C4-2B (cell line): ENCODE measurements at regions not wholly inside any gene's neighbourhood (a gene's known extent, or its start where the extent isn't known, plus 50 kb on each side); places are given as distances from the start of the nearest gene placed in this dataset.
"Not testable (repeated sequence)": the region's sequence is repeated elsewhere in the genome, so short reads cannot be mapped to it uniquely, and the experiment has no call there.

Experiments
- H3K27ac ChIP-seq: fragments of 450-650 bp; 2 replicates; pipeline ENCODE4 v1.5.1; 2017
- ZFX ChIP-seq: fragments of 450-650 bp; IDR thresholded peaks from 2 replicates; pipeline ENCODE4 v1.6.1; 2017
- TF ChIP-seq, protein P1 (sequence below): fragments of 450-650 bp; conservative IDR thresholded peaks from 2 replicates; pipeline ENCODE4 v1.5.1; 2017; ENCODE audit warnings: mild to moderate bottlenecking

DNA sequence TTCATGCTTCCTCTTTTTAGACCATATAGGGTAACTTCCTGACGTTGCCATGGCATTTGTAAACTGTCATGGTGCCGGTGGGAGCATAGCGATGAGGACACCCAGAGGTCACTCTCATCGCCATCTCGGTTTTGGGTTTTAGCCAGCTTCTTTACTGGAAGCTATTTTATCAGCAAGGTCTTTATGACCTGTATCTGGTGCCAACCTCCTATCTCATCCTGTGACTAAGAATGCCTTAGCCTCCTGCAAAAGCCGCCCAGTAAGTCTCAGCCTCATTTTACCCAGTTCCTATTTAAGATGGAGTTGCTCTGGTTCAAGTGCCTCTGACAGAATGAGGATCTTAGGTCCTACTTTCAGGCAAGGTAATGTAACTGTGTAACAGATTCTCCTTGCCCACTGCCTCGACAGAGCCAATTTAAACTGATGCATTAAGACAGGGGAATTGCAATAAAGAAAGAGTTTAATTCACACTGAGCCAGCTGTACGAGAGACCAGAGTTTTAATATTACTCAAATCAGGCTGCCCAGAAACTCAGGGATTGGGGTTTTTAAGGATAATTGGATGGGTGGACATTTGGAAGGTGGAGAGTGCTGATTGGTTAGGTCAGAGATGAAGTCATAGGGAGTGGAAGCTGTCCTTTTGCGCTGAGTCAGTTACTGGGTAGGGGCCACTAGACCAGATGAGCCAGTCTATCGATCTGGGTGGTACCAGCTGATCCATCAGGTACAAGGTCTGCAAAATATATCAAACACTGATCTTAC lies 59.9 kb upstream of the ATF7IP2 start:
- H3K27ac ChIP-seq = no peak overlapping the region
- TF ChIP-seq, protein P1, sequence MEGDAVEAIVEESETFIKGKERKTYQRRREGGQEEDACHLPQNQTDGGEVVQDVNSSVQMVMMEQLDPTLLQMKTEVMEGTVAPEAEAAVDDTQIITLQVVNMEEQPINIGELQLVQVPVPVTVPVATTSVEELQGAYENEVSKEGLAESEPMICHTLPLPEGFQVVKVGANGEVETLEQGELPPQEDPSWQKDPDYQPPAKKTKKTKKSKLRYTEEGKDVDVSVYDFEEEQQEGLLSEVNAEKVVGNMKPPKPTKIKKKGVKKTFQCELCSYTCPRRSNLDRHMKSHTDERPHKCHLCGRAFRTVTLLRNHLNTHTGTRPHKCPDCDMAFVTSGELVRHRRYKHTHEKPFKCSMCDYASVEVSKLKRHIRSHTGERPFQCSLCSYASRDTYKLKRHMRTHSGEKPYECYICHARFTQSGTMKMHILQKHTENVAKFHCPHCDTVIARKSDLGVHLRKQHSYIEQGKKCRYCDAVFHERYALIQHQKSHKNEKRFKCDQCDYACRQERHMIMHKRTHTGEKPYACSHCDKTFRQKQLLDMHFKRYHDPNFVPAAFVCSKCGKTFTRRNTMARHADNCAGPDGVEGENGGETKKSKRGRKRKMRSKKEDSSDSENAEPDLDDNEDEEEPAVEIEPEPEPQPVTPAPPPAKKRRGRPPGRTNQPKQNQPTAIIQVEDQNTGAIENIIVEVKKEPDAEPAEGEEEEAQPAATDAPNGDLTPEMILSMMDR = no peak
- no peak for TF ChIP-seq ZFX

DNA sequence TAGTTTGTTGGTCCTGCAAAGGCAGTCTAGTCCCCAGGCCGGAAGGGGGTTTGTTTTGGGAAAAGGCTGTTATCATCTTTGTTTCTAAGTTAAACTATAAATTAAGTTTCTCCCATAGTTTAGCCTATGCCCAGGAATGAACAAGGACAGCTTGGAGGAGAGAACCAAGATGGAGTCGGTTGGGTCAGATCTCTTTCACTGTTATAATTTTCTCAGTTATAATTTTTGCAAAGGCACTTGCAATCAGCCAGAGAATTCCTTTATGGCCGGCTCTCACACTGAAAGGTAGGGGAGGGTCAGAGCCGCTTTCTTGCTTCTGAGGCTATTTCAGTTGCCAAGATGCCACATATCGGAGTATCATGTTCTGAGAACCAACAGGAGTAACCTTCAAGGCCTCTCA lies 59.2 kb upstream of the ATF7IP2 start:
- H3K27ac ChIP-seq = no peak overlapping the region
- TF ChIP-seq ZFX = no peak
- TF ChIP-seq, protein P1 = no peak

DNA sequence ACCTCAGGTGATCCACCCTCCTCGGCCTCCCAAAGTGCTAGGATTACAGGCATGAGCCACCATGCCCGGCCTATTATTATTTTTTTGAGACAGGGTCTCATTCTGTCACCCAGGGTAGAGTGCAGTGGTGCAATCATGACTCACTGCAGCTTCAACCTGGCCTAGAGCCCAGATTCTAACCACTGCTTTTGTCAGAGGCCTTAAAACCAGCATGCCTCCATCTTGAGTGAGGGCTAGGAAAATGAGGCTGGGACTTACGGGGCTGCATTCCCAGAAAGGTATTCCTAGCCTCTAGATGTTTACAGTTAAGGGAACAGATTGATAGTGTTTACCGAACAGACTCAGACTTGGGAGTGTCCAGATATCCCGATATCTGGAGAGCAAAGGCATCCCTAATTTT lies 57.6 kb upstream of the ATF7IP2 start:
- not testable (repeated sequence) for H3K27ac ChIP-seq

DNA sequence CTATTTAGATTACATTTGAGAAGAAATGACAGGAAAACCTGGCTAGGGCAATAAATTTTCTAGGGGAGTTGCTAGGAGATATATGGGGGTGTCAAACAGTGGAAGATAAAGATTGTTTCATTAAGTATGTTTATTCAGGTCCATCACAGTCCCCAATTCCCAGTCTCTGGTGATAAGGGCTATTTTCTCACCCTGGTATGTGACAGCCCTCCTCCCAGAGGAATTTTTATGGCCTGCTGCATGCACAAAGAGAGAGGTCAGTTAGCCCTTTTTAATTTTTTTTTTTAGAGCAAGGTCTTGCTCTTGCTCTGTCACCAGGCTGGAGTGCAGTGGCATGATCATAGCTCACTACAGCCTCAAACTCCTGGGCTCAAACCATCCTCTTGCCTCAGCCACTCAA lies 53.6 kb upstream of the ATF7IP2 start:
- TF ChIP-seq ZFX = no peak
- TF ChIP-seq, protein P1 = no peak
- H3K27ac ChIP-seq = no peak overlapping the region

DNA sequence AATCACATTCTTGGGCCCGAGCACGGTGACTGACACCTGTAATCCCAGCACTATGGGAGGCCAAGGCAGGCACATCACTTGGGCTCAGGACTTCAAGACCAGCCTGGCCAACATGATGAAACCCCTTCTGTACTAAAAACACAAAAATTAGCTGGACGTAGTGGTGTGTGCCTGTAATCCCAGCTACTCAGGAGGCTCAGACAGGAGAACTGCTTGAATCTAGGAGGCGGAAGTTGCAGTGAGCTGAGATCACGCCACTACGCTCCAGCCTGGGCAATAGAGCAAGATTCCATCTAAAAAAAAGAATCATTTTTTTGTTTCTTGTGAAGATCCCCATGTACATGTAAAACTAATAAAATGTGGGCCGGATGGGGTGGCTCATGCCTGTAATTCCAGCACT lies 53.1 kb upstream of the ATF7IP2 start:
- no peak overlapping the region for H3K27ac ChIP-seq
- no peak for TF ChIP-seq ZFX
- TF ChIP-seq, protein P1 = no peak

DNA sequence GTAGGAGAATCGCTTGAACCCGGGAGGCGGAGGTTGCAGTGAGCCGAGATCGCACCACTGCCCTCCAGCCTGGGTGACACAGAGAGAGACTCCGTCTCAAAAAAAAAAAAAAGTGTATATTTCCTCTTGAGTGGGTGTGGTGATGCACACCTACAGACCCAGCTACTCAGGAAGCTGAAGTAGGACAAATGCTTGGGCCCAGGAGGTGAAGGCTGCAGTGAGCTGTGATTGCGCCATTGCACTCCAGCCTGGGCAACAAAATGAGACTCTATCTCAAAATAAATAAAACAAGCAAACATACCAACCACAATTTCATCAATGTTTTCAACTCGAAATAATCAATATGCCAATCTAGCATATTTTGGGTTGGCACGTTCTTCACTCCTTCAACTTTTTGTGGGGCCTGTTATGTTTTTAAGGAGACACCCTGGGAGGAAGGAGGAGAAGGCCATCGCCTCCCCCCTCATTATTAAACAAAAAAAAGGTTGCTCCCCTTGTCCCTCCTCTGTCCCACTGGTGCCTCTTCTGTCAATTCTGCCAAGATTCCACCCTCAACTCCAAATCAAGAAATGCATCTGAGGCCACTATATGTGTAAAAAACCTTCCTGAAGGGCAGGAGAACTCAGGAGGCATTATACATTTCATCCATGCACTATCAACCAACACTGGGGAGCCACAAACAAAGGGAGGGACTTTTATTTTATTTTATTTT lies 52.4 kb upstream of the ATF7IP2 start:
- H3K27ac ChIP-seq = no peak overlapping the region
- TF ChIP-seq, protein P1 = no peak

DNA sequence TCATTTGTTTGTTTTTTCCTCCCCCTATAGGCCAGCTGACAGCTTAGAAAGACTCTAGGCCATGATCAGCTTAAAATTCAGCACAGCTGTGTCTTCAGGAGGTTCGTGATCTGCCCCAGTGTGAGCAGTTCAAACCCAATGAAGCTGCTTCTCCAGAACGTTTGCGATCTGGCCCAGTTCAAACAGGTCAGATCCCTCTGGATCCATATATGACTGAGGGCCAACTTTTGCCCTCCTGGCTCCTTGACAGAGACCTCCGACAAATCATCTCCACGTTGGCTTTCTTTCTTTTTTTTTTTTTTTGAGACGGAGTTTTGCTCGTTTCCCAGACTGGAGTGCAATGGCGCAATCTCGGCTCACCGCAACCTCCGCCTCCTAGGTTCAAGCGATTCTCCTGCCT lies 50.2 kb upstream of the ATF7IP2 start:
- no peak overlapping the region for H3K27ac ChIP-seq
- TF ChIP-seq ZFX = no peak
- TF ChIP-seq, protein P1 = no peak
